NCI-H128 (cell line): ENCODE measurements at regions not wholly inside any gene's neighbourhood (a gene's known extent, or its start where the extent isn't known, plus 50 kb on each side); places are given as distances from the start of the nearest gene placed in this dataset.

Experiments
- DNase-seq: peaks from one replicate; lab custom pipeline; 2025; ENCODE audit not compliant: unreplicated experiment; lab: John Stamatoyannopoulos, UW

GRCh38 chr1:195941795-195942194 is 666.4 kb downstream of the KCNT2 start:
- no peak for DNase-seq

GRCh38 chr1:195941314-195941713 is 666.9 kb downstream of the KCNT2 start:
- no peak for DNase-seq

GRCh38 chr1:195939844-195940243 is 668.4 kb downstream of the KCNT2 start:
- DNase-seq: no peak

GRCh38 chr1:195934817-195935553 is 673.3 kb downstream of the KCNT2 start:
- DNase-seq: no peak

- DNase-seq: no peak
These were observed 674.4 kb downstream of the KCNT2 start for GRCh38 chr1:195933835-195934234.

GRCh38 chr1:195915826-195916225 is 692.4 kb downstream of the KCNT2 start:
- DNase-seq: no peak

- DNase-seq: no peak
These were observed 699.2 kb downstream of the KCNT2 start for GRCh38 chr1:195909061-195909460.

- DNase-seq: no peak
These were observed 700.1 kb downstream of the KCNT2 start for GRCh38 chr1:195908121-195908520.

GRCh38 chr1:195903203-195903602 is 705.0 kb downstream of the KCNT2 start:
- no peak for DNase-seq

- DNase-seq: no peak
These were observed 705.5 kb downstream of the KCNT2 start for GRCh38 chr1:195902779-195903178.

GRCh38 chr1:195899762-195900352 is 708.4 kb downstream of the KCNT2 start:
- DNase-seq: no peak

- no peak for DNase-seq
These were observed 709.3 kb downstream of the KCNT2 start for GRCh38 chr1:195898924-195899323.

- DNase-seq: no peak
These were observed 709.9 kb downstream of the KCNT2 start for GRCh38 chr1:195898373-195898772.

- no peak for DNase-seq
These were observed 711.2 kb downstream of the KCNT2 start for GRCh38 chr1:195897076-195897475.

GRCh38 chr1:195894411-195894810 is 713.8 kb downstream of the KCNT2 start:
- DNase-seq: no peak

- DNase-seq: no peak
These were observed 722.2 kb downstream of the KCNT2 start for GRCh38 chr1:195886000-195886399.

GRCh38 chr1:195878478-195878877 is 729.8 kb downstream of the KCNT2 start:
- DNase-seq: no peak

- no peak for DNase-seq
These were observed 731.4 kb downstream of the KCNT2 start for GRCh38 chr1:195876792-195877191.

- DNase-seq: no peak
These were observed 735.9 kb downstream of the KCNT2 start for GRCh38 chr1:195872376-195872775.

GRCh38 chr1:195867638-195868037 is 740.6 kb downstream of the KCNT2 start:
- no peak for DNase-seq

GRCh38 chr1:195866781-195867222 is 741.4 kb downstream of the KCNT2 start:
- no peak for DNase-seq

GRCh38 chr1:195866091-195866780 is 742.0 kb downstream of the KCNT2 start:
- DNase-seq: no peak
